ENCODE measurements at regions not wholly inside any gene's neighbourhood (a gene's known extent, or its start where the extent isn't known, plus 50 kb on each side); places are given as distances from the start of the nearest gene placed in this dataset.

DNA sequence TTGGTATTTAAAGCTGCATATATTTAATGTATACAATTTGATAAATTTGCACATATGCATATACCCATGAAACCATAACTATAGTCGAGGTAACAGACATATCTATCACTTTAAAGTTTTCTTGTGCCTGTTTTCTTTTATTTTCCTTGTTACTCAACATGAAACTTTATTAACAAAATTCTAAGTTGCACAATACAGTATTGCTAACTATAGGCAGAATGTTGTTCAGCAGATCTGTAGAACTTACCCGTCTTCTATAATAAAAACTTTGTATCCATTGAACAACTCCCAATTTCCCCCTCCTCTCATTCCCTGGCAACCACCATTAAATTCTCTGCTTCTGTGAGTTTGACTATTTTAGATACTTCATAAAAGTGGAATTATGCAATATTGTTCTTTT lies 404.6 kb upstream of the KCND2 start:
- TF ChIP-seq POLR2A (IDR thresholded peaks at IDR 0.05; ENCODE audit: low read depth, low read length) (no peak), TAF1 (IDR thresholded peaks at IDR 0.05; ENCODE audit: low read depth, low read length) (no peak), POLR2AphosphoS5 (IDR thresholded peaks at IDR 0.05; ENCODE audit: low read depth, low read length) (no peak), SPI1 (IDR thresholded peaks at IDR 0.05; ENCODE audit: low read depth, low read length) (no peak)
